ENCODE measurements at regions not wholly inside any gene's neighbourhood (a gene's known extent, or its start where the extent isn't known, plus 50 kb on each side); places are given as distances from the start of the nearest gene placed in this dataset.

DNA sequence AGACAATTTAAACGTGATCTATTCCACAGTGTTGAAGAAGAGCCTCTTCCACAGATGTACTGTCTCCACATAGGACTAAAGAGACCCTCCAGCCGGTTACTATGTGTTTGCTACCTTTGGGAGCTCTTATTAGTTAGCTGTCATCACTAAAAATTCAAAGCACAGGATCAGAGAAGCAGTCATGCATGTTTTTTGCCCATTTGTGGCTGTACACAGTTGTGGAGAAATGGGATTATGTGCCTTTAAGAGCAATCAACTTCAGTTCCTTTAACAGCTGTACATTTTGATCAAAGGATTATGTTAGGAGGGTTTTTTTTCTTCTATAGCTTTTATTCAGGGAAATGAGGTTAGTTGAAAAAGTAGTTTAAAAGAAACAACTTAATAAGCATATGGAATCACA lies 149.0 kb upstream of the SPOCK3 start:
- TF ChIP-seq SP1 (IDR thresholded peaks at IDR 0.05; ENCODE audit: low read depth) (no peak), CTCF (IDR thresholded peaks at IDR 0.05 in 2 of 3, conservative IDR thresholded peaks at IDR 0.05 in 1 of 3; ENCODE audit: borderline replicate concordance in 1 of 3, insufficient read depth in 1 of 3, low read depth in 2 of 3, low read length in 2 of 3) (no peak), CBX3 (IDR thresholded peaks at IDR 0.05; ENCODE audit: low read depth) (no peak), EZH2 (IDR thresholded peaks at IDR 0.05) (no peak), POLR2AphosphoS5 (IDR thresholded peaks at IDR 0.05; ENCODE audit: low read depth, low read length) (no peak), POLR2A (IDR thresholded peaks at IDR 0.05; ENCODE audit: borderline replicate concordance, extremely low read depth, insufficient read depth, insufficient read length) (no peak), REST (IDR thresholded peaks at IDR 0.05; ENCODE audit: low read depth) (no peak), EZH2phosphoT487 (IDR thresholded peaks at IDR 0.05; ENCODE audit: borderline replicate concordance) (no peak), ELF1 (IDR thresholded peaks at IDR 0.05; ENCODE audit: borderline replicate concordance, low read depth) (no peak), TCF7L2 (IDR thresholded peaks at IDR 0.05; ENCODE audit: borderline replicate concordance, extremely low read depth, insufficient read depth, insufficient read length) (no peak)
- TF ChIP-seq, protein P1, sequence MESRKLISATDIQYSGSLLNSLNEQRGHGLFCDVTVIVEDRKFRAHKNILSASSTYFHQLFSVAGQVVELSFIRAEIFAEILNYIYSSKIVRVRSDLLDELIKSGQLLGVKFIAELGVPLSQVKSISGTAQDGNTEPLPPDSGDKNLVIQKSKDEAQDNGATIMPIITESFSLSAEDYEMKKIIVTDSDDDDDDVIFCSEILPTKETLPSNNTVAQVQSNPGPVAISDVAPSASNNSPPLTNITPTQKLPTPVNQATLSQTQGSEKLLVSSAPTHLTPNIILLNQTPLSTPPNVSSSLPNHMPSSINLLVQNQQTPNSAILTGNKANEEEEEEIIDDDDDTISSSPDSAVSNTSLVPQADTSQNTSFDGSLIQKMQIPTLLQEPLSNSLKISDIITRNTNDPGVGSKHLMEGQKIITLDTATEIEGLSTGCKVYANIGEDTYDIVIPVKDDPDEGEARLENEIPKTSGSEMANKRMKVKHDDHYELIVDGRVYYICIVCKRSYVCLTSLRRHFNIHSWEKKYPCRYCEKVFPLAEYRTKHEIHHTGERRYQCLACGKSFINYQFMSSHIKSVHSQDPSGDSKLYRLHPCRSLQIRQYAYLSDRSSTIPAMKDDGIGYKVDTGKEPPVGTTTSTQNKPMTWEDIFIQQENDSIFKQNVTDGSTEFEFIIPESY (IDR thresholded peaks at IDR 0.05; ENCODE audit: extremely low read depth, insufficient replicate concordance, low read length) = no peak

Measured in HCT116 (cell line).